ENCODE measurements at regions not wholly inside any gene's neighbourhood (a gene's known extent, or its start where the extent isn't known, plus 50 kb on each side); places are given as distances from the start of the nearest gene placed in this dataset.

DNA sequence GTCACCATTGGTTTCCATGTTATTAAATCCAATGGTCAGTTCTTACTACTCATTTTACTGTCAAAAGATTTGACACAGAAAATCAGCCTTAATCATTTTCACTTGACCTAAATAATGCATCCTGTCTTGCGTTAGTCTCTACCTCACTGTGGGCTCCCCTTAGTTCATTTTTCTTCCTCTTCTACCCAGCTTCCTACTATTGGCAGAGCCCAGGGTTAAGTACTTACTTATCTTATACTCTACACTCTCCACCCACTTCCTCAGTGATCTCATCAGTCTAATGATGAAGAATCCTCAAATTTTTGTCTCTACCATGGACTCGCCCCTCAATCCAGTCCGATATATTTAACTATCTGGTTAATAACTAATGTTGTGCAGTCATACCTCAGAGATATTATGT lies 735.9 kb downstream of the KCNT2 start:
- TF ChIP-seq ZZZ3 (IDR thresholded peaks at IDR 0.05) (no peak), ZFPM2 (CRISPR knock-in tag; IDR thresholded peaks at IDR 0.05) (no peak), CHD2 (IDR thresholded peaks at IDR 0.05; ENCODE audit: low read depth, low read length) (no peak), POLR2AphosphoS2 (IDR thresholded peaks at IDR 0.05; ENCODE audit: low read length) (no peak), ZNF140 (CRISPR knock-in tag; IDR thresholded peaks at IDR 0.05) (no peak), EZH2 (IDR thresholded peaks at IDR 0.05; ENCODE audit: borderline replicate concordance, low read depth, low read length) (no peak), HCFC1 (IDR thresholded peaks at IDR 0.05; ENCODE audit: low read depth, low read length) (no peak)
- TF ChIP-seq, protein P1, sequence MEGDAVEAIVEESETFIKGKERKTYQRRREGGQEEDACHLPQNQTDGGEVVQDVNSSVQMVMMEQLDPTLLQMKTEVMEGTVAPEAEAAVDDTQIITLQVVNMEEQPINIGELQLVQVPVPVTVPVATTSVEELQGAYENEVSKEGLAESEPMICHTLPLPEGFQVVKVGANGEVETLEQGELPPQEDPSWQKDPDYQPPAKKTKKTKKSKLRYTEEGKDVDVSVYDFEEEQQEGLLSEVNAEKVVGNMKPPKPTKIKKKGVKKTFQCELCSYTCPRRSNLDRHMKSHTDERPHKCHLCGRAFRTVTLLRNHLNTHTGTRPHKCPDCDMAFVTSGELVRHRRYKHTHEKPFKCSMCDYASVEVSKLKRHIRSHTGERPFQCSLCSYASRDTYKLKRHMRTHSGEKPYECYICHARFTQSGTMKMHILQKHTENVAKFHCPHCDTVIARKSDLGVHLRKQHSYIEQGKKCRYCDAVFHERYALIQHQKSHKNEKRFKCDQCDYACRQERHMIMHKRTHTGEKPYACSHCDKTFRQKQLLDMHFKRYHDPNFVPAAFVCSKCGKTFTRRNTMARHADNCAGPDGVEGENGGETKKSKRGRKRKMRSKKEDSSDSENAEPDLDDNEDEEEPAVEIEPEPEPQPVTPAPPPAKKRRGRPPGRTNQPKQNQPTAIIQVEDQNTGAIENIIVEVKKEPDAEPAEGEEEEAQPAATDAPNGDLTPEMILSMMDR (IDR thresholded peaks at IDR 0.05 in 2 of 3, conservative IDR thresholded peaks at IDR 0.05 in 1 of 3; ENCODE audit: insufficient read depth in 2 of 3, low read depth in 1 of 3, low read length in 3 of 3): no peak
- TF ChIP-seq, protein P2, sequence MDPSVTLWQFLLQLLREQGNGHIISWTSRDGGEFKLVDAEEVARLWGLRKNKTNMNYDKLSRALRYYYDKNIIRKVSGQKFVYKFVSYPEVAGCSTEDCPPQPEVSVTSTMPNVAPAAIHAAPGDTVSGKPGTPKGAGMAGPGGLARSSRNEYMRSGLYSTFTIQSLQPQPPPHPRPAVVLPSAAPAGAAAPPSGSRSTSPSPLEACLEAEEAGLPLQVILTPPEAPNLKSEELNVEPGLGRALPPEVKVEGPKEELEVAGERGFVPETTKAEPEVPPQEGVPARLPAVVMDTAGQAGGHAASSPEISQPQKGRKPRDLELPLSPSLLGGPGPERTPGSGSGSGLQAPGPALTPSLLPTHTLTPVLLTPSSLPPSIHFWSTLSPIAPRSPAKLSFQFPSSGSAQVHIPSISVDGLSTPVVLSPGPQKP (CRISPR knock-in tag; IDR thresholded peaks at IDR 0.05): no peak

All from K562 (cell line).